Fibroblast of peridontal ligament (primary cell): ENCODE measurements at regions not wholly inside any gene's neighbourhood (a gene's known extent, or its start where the extent isn't known, plus 50 kb on each side); places are given as distances from the start of the nearest gene placed in this dataset.

Experiments used
- DNase-seq: peaks from one replicate; pipeline ENCODE4 v3.0.0-alpha.2; 2010; ENCODE audit errors: extremely low read depth

DNA sequence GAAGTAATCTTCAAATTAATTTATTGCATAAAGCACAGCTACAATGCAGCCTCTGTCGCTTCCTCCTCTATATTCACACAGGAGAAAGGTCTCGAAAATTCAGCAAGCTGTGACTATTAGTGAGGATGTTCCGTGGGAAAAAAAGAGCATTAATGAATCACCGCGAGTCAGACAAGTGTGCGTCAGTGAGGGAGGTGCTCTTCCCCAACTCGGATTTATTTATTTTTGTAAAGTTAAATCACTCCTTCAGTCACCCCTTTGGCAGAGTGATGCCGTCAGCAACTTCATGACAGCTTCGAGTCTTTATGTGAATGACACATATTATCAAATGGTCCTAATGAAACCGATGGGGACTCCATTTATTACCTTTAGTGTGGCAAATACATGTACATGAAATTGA, 648.9 kb upstream of the SALL3 start:
- DNase-seq = no peak

GRCh38 chr18:78352910-78353309, 626.7 kb upstream of the SALL3 start:
- DNase-seq = no peak

DNA sequence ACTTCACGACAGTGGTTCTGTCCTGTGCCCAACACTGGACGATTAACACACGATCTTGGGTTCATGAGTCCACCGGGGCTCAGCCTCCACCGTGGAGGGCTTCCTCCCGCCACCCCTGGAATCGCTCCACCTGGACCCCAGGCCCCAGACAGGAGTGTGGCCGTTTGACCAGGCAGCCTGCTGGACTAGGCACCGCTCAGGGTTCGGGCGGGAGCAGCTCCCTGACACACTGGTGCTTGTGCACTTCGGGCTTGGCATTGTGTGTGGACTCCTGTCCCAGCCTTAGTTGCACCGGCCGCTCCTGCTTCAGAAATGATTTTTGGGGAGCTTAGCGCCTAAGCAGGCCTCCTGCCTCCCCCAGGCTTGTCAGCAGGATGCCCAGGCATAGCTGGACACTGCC, 617.4 kb upstream of the SALL3 start:
- DNase-seq = no peak

DNA sequence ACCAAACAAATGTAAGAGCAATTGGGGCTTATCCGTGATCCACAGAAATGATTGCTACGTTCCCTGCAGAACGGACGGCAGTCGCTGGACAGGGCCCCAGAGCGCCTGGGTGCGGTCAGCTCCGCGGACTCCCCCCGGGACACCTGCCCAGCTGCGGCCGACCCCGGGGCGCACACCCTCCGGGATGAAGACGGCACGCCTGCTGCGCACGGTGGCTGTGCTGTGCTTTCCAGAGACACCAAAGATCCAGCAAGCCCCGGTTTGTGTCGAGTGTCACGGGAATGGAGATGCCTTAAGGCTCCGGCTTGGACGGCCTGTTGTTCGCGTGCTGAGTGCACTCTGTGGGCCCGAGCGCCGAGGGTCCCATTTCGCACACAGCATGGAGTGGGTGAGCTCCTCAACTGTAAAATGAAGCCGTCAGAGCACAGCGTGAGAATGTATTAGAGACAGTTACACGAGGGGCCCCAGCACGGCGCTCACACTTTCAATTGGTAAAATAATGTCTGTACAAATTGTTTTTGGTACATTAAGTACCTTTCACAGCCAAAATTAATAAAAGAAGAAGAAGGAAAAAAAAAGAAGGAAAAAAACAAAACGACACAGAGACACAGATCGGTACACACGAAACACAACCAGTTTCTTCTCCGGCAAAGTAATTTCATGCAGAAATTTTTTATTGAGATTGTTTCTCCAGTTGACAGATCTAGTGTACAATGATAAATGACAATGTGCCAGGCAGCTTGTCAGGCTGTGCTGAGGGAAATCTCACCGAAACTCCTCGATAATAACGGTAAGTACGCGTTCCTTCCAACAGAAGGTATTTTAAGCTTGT, 615.8 kb upstream of the SALL3 start:
- DNase-seq = no peak

GRCh38 chr18:78364388-78364960, 615.1 kb upstream of the SALL3 start:
- DNase-seq = no peak

DNA sequence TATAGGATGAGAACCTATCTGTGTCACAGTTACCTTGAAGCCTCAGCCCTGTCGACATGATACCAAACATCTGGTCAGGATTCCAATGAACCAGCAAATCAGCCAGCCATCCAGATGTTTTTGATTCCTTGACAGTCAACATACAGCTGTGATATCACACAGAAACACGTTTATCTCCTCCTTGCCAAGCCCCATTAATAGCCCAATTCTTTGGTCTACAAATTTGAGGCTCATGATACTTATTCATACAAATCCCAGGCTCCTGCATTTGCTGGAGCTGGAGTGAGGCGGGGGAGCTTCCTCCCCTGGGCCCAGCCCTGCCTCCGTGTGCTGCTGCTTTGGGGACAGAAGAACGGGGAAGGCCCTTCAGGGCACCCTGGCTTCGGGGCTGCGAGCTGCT, 611.6 kb upstream of the SALL3 start:
- no peak for DNase-seq

GRCh38 chr18:78368726-78369125, 610.9 kb upstream of the SALL3 start:
- no peak for DNase-seq

GRCh38 chr18:78376046-78376445, 603.6 kb upstream of the SALL3 start:
- DNase-seq = no peak

DNA sequence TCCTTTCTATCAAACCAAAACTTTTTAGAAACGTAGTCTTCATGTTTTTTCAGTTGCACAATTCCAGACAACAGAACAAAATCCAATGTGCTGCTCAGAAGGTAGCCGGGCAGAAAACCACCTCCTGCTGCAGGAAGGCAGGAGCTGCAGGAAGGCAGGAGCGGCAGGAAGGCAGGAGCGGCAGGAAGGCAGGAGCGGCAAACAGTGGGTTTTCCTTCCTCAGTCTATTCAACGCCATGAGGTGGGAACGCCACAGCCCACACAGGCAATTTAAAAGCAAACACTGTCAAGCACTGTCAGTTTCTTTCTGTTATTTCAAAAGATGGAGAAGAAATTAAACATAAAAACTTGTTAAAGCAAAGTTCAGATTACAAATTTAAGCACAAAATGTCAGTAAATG, 601.2 kb upstream of the SALL3 start:
- DNase-seq = no peak

DNA sequence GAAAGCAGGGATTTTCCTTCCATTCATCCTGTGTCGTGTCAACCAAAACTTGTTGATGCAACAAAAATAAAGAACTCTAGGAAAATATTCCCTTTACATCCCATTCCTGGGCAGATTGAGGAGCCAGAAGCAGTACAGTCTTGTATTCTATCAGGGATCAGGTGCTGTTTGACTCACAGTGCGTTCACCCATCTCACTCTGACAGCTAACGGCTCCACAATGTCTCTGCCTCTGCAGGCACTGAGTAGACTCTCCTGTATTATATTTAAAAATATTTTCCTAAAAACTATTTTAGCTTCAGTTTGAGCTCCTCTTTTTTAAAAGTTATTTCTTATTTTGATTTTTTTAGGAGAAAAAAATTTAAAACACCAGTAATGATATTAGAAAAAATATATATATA, 600.6 kb upstream of the SALL3 start:
- DNase-seq = no peak

DNA sequence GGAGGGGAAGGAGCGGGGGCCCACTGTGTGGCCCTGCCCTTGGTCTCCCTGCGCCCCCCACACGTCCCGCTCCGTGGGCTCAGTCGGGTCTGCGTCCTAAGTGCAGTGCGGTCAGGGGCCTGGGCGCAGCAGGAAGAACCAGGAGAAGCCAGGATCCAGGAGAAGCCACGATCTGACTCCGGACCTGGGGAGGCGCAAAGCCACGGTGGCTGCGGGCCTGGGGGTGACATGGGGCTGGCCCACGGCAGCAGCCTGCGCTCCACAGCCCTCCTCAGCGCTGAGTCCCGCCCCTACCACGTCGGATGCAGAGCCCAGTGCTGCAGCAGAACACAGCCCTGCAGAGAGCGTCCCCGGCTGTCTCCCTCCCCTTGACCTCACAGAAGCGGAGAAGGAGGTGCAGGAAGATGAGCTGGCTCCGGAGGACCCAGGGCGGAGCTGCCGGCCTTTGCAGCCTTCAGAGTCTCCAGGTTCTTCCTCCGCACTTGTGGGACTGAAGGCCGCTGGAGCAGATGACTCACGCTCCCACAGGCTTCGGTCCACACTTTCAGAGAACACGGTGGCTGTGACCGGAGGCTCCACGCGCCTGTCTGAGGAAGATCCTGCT, 589.2 kb upstream of the SALL3 start:
- no peak for DNase-seq

- DNase-seq = no peak
Observed at GRCh38 chr18:78390952-78391348, 588.7 kb upstream of the SALL3 start.

DNA sequence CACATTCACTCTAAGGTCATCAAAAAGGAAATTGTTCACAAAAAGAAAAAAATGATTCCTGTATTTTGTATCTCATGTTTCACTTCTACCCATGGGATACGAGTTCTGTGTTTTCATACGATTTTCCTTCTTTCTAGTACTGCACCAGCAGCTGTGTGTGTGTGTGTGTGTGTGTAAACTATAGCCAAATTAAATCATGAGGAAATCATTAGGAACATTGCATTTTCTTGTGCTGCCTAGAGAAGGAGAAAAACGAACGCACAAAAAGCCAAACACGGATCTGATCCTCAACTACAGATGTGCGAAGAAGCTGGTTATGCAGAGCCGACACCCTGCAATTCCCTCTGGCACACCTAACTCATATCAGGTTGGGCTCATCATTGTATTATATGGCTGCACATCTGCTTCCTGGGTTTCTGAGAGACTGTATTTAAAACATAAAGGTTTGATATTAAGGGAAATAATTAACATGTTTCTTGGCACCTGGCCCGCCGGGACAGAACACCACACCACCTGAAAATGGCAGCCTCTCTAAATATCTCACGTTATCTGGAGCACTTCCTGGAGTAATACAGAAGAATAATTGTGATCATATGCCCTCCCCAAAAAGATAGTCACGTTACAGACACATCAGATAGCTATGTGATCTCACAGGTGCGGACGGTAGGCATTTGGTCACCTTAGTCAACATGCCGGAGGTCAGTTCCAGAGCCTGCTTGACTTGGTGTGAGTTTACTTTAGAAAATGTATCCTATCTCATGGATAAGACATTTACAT, 586.3 kb upstream of the SALL3 start:
- DNase-seq = no peak

GRCh38 chr18:78396077-78396476, 583.5 kb upstream of the SALL3 start:
- no peak for DNase-seq

DNA sequence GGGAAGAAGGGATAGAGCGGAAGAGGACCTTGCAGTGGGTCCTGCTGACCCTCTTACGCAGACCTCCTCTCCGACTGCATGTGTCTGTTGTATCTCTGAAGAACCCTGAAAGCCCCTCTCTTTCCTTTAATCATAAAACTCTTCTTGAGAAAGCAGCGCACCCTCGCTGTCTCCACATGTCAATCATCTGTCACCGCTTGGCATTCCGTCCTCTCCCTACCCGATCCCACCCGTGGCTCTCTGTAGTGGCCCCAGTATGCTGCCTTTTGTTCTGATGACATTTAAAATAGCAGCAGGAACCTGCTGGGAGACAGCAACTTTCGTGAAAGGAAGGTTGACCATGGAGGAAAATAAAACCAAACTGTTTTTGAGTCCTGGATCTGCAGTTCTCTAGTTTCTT, 582.9 kb upstream of the SALL3 start:
- DNase-seq = no peak

GRCh38 chr18:78399992-78400503, 579.6 kb upstream of the SALL3 start:
- no peak for DNase-seq

DNA sequence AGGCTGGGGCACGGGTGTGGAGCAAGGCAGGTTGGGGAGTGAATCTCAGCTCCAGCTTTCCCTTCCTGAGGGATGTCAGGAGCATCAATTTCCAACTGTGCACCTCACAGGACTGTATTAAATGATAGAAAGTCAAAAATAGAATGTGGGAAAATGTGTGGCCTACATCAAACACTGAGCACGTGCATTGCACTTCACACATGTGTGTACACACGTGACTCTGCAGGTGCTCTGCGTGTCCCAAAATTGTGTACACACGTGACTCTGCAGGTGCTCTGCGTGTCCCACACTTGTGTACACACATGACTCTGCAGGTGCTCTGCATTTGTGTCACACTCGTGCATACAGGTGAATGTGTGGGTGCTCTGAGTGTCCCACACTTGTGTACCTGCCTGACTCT, 577.2 kb upstream of the SALL3 start:
- DNase-seq = no peak

- DNase-seq = no peak
Observed at GRCh38 chr18:78402966-78403365, 576.7 kb upstream of the SALL3 start.

DNA sequence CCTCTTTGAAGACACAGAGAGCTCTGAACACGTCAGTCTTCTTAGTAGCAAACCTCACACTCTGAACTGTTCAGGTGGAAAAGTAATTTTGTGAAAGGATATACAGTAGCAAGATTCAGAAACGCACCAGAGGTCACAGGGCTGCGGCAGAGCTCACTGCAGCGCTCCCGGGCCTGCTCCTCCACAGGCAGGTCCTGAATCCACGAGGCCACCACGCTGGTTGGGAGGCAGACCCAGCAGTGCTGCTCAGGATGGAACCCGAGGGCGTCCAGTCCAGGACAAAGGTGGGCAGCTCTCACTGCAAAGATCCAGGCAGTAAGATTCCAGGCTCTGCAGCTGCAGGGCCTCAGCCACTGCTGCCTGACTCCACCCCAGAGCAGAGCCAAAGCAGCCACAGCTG, 576.2 kb upstream of the SALL3 start:
- DNase-seq = no peak

- no peak for DNase-seq
Observed at GRCh38 chr18:78405763-78406162, 573.9 kb upstream of the SALL3 start.

GRCh38 chr18:78406743-78407465, 572.7 kb upstream of the SALL3 start:
- no peak for DNase-seq

DNA sequence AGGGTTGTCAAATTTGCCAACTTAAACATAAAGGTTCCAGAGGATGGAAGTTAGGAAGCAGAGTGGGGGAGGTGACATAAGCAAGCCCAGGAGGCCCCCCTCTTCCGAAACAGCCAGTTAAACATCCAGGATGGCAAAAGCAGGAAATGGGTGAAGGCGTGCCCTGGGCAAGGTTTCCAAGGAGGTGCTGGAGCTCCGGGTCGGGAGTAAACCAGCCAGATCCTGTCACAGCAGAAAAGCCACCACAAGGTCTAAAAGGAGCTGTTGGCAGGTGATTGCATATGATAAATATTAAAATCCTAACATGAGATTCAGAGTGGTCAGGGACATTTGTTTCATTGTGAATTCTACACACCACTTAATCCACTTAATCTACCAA, 572.2 kb upstream of the SALL3 start:
- no peak for DNase-seq
